SKM-1 (cell line): ENCODE measurements at regions not wholly inside any gene's neighbourhood (a gene's known extent, or its start where the extent isn't known, plus 50 kb on each side); places are given as distances from the start of the nearest gene placed in this dataset.

ENCODE experiments used
- DNase-seq: peaks from one replicate; lab custom pipeline; 2025; ENCODE audit not compliant: unreplicated experiment; lab: John Stamatoyannopoulos, UW

DNA sequence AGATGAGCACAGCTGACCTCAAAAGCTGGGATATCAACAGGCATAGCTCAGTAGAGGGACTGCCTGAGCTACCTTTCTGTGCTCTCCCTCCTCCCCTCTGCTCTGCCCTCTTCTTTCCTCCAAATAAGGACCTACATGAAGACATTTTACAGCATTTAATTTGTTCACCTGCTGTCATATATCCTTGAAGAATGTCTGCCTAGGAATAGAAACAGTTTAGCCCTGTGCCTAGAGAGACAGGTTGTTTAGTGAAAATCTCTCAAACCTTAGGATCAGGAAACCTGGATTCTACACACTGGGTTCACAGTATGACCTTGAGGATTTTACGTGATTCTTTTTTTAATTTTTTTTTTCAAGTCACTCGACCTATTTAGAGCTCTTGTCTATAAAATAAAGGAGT lies 213.0 kb upstream of the SETBP1 start:
- no peak for DNase-seq

DNA sequence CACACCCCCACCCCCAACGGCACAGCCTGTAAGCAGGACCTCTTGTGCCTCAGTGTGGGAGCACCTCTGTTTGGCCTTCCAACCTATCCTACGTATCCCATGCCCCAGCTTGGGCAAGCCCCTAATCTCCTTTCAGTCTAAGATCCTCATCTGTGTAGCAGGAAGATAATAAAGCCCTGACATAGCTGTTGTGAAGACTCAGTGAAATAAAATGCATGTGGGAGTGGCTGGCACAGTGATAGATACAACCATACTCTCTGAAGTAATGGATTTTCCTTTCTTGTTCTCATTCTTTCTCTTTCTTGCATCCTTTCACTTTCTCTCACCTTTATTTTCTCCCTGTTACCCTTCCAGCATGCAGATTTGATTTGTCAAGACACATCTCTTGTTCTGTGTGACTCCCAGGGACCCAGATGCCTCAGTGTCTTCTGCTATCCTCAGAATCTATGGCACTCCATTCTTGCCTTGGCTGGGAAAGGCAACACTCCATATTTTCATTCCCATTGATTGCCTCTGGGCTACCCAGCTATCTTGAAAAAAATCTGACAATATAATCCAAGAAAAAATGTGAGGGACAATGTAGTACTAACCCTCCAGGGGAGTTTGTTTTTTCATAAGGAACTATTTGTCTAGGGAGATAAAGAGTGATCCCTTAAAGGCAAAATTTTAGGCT lies 207.2 kb upstream of the SETBP1 start:
- DNase-seq = no peak

DNA sequence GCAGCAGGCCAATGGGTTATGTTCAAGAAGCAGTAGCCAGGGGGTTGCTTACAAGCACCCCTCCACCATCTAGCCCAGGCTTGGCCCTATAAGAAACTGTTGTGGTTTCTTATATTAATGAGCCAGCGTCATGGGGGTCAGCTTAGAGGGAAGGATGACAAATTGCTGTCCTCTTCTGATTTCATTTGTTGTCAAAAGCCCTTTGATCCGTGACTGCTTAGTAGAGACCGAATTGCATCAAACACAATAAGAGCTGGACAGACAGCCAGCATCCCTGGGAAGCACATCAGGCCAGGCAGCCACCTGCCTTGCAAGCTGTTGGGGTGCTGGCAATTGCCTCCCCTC lies 206.6 kb upstream of the SETBP1 start:
- DNase-seq = no peak

DNA sequence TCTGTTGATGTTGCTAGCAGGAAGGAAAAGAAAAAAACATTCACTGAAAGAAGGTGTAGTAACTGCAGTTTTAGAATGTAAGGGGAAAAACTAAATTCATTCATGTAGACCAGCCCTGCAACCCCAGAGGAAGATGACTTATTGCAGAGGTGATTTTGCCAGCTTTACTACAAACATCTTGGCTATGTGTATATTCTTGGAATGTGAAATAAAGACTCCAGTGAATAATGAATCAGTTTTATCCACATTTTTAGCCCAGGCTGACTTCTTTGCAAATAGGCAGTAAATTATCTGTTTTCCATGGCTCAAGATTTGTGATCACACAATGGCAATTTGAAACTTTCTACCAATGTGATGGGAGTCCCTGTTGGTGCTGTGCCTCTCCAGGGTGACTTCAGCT lies 206.1 kb upstream of the SETBP1 start:
- DNase-seq = no peak

DNA sequence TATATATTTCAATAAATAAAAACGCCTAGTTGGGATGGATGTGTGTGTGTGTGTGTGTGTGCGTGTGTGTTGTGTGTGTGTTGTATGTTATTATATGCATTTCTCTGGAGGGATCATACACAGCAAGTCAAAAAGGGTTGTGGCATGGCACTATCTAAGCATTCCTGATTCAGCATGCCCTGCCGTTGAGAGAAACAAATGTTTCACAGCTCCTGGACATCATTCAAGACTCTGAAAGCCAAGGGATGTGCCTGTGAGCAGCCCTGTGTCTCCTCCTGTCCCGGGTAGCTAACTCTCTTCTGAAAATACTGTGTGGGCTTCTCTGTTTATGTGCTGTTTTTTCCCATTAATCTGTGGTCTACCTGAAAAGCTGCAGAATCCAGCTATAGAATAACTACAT lies 197.9 kb upstream of the SETBP1 start:
- DNase-seq = no peak

DNA sequence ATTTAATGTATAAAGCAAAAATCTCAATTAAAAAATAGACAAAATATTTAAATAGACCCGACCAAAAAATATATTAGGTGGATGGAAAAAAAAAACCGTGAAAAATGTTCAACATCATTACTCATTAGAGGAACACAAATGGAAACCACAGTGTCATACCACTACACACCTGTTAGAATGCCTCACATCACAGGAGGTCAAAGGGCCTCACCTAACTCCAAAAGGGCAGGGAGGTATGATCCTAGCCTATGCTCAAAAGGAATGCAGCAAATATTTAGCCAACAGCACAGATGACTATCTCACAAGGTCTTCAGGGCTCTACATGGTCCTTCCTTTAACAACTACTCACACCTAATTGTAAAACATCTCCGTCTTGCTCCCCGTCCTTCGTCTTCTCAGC lies 185.5 kb upstream of the SETBP1 start:
- DNase-seq = no peak

DNA sequence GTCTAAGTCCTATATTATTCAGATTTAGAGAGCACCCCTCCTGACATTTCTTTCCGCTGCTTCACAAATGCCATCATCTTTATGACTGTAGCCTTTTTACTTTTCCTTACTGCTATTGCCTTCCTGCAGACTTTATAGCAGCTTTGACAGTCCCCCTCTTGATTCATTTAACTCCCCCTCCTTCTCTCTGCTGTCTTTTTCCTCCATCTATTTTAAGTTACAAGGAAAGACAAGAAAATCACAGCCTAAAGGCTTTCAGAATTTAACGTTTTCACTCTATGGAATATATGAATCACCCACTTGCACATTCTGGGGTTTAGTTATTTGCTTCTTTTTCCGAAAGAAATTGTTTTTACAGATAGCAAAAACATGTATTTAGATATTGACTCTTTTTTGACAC lies 183.4 kb upstream of the SETBP1 start:
- DNase-seq = no peak

DNA sequence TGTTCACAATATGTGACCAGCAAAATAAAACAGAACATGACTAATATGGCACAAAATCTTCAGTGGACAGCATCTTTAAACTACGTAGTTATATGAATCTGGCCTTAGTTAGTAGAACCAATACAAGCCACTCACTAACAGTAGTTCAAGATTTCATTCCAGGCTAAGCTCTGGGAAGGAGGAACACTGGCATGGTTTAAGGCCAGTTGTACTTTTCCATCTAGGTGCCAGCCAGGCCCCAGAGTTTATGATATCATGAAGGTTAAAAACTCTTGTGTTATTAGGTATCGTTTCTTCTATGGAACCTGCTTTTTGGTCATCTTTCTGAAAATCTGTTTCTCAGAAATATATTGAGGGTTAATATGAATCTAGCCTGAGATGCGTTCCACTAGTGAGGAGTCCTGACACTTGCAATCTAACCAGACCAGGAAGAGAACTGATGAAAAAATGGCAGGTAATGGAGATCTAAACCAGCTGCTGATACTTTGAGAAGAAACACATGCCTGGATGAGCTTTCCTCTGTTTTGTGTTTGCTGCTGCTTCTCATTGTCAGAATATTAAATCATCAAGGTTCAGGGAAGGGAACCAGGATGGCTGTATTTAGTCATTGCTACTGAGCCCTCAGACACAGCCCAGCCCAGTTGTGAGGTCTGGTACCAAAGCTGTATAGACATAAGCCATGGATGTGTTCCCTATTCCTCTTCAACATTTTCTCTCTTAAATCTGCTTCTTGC lies 182.8 kb upstream of the SETBP1 start:
- no peak for DNase-seq

DNA sequence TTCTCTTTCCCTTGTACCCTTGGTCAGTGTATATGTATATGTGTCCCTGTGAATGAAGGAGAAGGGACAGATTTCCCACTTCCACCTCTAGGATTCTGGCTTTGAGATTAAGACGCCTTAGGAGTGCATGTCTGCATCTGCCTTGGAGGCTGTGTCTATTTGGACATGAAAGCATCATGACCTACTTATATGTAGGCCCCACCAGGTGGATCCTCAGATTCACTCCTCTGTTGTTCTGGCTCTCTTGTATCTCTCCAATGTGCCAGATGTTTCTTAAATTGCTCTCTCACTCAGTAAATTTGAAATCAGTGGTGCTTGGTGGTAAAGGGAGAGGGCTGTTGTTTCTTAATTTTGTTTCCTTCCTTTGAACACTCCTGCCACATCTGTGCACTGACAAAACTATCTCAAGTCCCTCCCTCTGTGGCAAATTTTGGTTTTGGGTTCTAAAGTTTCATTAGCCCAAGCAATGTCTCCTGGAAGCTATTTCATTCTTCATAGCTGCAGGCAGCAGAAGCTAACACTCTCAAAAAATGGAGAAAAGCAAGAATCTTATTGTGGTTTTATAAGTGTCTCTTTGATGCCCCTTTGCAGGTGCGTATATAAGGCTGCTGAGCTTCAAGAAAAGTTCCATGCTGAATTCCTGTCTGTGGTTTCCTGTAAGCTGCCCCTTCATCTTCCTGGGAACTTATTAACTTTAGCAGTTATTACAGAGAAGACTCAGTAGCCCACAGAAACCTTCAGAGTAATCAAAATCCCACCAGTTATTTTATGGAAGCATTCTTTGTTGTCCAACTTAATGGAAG lies 179.7 kb upstream of the SETBP1 start:
- no peak for DNase-seq

DNA sequence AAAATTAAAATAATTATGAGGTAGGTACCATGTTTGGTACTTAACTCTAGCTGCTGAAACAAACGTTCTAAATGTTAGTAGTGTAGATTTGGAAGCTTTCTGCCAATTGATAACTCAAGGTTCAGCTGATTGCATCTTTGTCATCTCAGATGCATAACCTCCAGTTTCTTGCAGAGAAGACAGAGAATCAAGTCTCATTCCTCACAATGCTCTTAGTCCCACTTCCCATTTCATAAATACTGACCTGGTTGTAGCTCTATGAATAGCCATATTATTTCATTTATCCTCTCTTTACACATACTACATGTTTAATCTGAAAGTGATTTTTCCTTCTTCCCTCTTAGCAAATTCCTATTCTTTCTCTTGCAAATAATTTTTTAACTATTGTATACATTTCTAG lies 178.5 kb upstream of the SETBP1 start:
- no peak for DNase-seq

DNA sequence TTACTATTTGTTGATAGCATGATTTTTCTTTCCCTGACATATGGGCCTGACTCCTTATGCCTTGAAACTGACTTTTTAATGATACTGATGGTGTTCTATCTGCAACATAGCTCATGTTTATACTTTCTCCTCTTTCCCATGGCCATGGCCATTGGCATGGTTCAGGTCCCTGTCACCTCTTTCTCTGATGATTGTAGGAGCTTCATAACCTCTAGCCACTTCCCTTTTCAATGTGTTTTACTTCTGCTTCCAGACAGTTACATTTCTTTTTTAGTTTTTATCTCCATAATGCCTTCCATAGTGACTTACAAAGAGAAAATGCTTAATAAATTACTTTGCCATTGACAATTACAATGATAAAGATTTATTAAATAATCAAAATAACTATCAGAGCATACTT lies 177.9 kb upstream of the SETBP1 start:
- peak; percentile 3 for DNase-seq

DNA sequence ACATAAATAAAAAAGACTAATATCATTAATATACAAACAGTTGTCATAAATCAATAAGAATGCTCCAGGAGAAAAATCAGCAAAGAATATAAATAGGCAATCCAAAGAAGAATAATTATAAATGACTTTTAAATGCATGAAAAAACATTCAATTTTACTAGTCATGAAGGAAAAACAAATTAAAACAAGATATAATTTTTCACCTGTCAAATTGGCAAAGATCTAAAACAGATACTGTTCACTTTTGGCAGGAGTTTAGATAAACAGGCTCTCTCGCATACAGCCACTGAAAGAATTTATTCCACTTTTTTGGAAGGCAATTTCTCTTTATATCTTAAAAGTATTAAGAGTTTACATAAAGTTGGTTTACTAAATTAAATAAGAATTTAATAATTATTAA lies 176.8 kb upstream of the SETBP1 start:
- no peak for DNase-seq

DNA sequence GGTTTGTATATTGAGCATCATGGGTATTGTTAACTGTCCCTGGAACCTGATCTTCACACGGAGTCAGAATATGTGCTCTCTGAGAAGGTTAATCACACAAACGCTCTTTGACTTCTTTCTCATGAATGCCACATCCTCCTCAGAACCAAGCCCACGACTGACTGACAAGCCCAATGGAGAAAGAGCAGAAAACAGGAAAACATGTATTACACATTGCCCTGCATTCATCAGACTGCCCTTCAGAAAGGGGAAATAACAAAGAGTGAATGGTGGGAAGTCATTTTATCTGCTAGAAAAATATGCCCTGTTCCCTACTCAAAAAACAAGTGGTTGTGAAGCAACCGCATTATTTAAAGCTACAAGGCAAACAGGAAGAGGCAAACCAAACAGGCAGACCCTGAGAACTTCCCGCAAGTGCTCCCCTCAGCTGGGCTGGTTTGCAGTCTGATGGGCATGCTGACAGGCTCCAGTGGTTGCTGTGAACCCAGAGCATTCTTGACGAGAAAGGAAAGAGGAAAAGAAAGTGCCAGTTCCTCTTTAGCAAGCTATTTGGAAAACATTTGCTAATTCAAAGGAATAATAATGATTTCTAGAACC lies 172.9 kb upstream of the SETBP1 start:
- DNase-seq = peak; percentile 81

DNA sequence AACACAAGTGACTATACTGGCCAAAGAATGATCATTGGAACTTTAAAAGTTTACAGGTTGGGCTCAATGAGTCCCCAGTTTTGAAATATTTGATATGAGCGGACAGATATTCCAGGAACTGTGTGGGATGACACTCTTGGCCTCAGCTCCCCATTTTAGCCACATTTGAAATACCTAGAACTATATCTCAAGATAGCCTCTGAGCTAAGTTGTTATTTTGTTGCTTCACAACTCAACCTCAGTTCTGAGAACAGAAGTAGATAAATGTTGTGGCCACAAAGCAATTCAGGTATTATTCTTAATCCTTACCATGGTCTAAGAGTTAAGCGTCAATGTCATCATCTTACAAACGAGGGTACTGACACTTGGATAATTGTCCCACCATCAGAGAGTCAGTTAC lies 172.2 kb upstream of the SETBP1 start:
- DNase-seq = no peak

DNA sequence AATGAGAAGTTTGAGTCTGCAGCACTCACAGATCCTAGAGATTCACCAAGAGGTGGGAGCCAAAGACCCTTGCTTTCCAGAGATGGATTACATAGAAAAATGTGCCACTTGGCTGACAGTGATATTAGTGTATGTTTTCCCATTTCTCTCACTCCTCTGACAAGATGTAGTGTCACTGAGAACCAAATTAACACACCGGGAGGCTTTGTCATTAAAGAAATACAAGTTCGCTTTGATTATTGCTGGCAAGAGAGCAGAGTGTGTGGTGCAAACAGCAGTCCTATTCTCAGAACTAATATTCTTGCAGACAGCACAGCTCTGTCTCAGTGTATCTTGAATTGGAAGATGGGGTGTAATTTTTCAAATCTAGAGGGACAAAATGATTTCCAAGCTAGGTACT lies 171.6 kb upstream of the SETBP1 start:
- no peak for DNase-seq

DNA sequence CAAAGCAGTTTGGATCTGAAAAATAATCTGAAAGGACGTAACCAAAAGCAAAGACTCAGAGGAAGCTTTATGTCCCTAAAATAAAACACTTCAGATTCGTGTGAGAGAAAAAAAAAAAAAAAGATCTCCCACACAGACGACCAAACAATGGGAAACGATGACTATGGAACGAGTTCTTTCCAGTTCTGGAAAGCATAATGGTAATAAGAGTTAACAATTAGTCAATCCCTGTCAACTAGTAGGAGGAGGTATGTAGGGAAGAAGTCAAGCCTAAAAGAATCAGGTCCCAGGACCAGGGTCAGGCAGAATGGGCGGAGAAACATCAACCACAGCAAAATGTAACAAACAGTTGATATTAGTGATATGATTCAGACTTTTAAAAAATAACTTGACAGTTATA lies 170.3 kb upstream of the SETBP1 start:
- DNase-seq = no peak

DNA sequence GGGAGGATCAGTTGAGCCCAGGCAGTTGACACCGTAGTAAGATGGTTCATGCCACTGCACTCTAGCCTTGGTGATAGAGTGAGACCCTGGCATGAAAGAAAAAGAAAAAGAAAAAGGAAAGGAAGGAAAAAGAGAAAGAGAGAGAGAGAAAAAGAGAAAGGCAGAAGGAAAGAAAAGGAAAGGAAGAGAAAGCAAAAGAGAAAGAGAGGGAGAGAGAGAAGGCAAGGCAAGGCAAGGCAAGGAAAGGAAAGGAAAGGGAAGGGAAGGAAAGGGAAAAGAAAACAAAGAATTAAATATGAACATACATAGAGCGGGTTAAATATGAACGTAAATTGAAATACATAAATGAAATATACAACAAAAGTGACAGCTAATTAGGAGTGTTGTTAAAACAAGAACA lies 167.5 kb upstream of the SETBP1 start:
- DNase-seq = no peak

DNA sequence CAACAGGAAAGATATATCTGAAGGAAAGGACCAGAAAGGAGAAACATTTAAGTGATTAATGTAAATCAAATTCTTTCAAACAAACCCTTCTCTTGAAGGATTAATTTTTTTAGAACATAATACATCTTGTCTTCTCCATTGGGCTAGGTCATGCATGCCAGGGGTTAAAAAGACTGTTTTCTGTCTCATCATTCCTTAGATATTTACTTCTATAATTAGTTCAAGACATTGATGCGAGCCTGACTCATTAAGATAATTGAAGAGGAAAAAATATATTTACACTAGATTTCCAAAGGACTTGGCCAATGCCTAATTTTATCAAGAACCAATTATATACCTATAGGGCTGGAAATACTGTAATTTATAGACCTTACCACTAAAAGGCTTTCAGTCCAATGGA lies 166.6 kb upstream of the SETBP1 start:
- no peak for DNase-seq

DNA sequence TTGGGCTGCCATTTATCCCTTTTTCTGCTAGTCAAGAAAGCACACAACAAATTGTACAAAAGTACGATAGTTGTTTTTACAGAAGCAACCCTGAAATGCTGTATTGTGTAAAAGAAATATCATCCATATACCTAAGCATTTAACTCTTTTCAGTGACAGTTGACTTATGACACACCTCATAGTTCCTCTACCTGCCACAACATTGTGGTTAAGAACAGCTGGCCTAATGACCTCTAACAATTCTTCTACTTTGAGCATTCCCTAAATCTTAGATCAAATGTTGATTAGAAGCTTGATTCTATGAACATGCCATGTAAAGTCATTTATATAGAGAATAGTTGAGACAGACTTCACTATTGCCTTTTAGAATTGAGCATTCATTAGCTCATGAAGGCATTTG lies 165.9 kb upstream of the SETBP1 start:
- no peak for DNase-seq

DNA sequence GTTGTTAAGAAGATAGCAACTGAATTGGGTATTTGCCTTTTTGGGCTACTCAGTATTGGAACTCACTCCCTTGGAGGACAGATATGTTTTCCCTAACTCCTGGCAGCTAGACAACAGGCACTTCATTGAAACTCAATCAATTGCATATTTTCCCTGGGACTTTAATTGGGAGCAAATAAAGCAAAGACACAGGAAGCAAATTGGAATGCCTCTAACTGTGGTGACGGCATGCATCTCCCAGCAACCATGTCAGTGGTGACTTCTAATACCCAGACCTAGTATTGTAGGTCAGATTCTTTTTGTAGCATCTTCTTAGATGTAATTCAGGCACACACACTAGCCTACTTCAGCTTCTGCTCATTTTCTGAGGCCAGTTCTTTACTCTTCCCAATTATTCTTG lies 164.2 kb upstream of the SETBP1 start:
- DNase-seq = no peak

DNA sequence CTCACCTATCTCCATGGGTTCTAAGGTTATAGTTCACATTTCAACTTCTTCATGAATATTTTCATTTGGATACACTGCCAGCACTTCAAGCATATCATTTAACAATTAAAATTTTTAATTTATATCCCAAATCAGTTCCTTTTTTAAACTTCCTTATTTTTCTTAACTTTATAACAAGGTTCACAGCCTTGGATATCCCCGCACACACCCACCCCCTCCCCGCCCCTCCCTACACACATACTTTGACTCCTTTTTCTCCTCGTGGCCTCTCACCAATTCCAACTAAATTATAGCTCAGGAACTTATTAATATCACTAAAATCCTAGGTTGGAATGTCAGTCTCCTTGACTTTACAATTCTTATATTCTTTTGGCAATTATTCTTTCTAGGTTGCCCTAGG lies 163.6 kb upstream of the SETBP1 start:
- no peak for DNase-seq

DNA sequence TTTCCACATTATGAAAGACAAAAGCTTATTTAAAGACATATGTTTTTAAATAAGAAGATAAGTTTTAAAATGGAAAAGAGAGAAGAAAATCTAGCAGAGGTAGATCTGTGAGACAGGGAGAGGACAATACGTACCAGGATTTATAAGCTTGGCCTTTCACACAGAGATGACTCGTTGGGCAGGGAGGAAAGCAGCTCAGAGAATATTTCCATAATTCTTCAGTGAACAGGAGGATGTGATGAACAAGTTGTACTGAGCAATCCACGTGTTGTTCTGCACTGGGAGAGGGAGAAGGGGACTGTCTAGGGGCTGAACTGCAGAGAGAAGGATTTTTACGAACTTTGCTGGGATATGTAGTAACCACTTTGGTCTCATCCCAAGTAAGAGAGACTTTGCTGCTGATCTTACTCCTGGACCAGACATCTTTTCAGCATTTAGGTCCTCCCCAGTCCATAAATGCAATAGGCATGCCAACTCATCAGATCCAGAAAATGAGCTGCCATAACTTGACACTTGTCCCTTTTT lies 162.5 kb upstream of the SETBP1 start:
- DNase-seq = no peak
